ENCODE measurements at regions not wholly inside any gene's neighbourhood (a gene's known extent, or its start where the extent isn't known, plus 50 kb on each side); places are given as distances from the start of the nearest gene placed in this dataset.
"Not testable (repeated sequence)": the region's sequence is repeated elsewhere in the genome, so short reads cannot be mapped to it uniquely, and the experiment has no call there.

DNA sequence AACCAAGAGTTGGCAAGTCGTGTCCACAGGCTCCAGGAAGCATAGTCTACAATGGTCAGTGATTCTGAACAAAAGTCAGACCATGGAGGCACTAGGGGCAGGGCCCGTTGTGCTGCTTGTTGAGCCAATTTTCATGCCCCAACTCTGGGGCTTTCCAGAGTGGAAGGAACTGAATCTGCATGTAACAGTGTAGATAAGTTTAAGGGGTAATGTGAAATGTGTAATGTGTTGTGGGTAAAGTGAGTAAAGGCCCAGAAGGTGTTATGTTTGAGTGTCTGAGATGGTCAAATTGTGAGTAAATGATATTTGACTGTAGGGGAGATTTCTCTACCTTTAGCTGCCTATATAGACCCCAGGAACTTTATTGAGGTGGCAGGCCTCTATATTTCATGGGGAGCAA, 1336.5 kb upstream of the SLC39A10 start:
- ATAC-seq (no peak), DNase-seq (no peak)
- Mint-ChIP-seq H3K36me3 (ENCODE audit: low read depth) (no peaks in the 10 kb centered on the region), H3K27ac (no peak overlapping the region), H3K4me3 (no peak overlapping the region), H3K27me3 (no peaks in the 10 kb centered on the region), H3K4me1 (no peaks in the 10 kb centered on the region)
- no peaks in the 10 kb centered on the region for H3K9me3 ChIP-seq (ENCODE audit: control insufficient read depth, low read length, poor library complexity, severe bottlenecking)

DNA sequence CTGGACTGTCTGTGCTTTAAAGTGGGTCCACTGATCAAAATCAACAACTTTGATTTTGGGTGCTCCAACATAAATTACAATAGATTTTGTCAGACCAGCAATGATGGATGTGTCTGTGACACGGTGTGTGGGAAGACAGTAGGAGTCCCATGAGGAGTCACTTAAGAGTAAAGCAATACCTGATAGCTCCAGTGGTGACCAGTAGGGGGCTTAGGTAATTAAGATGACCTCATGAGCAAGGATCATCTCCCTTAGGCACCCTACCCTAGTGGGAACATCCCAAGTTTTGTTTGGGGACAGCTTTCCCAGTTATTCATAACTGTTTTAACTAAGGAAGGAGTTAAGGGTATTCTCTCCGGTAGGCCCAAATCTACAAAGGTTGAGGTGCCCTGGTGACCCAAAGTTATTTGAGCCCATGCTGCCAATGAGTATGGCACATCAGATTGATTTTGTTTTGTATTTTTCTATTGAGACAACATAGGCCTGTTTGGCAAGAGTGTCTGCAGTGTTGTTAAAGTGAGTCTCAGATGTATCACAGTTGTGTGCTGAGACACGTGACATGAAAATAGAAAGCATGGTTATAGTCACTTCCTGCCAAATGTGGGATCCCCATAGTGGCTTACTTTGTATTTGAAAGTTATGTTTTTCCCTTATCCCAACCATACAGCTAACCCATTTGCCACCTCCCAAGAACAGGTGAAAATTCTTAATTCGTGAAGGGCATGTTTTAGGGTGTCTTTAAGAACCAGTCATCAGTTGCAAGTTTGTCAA, 1337.6 kb upstream of the SLC39A10 start:
- Mint-ChIP-seq H3K27ac (no peak overlapping the region), H3K36me3 (ENCODE audit: low read depth) (no peaks in the 10 kb centered on the region), H3K4me3 (no peak overlapping the region), H3K27me3 (no peaks in the 10 kb centered on the region), H3K4me1 (no peaks in the 10 kb centered on the region)
- ATAC-seq (no peak), DNase-seq (no peak)
- H3K9me3 ChIP-seq (ENCODE audit: control insufficient read depth, low read length, poor library complexity, severe bottlenecking) = no peaks in the 10 kb centered on the region

DNA sequence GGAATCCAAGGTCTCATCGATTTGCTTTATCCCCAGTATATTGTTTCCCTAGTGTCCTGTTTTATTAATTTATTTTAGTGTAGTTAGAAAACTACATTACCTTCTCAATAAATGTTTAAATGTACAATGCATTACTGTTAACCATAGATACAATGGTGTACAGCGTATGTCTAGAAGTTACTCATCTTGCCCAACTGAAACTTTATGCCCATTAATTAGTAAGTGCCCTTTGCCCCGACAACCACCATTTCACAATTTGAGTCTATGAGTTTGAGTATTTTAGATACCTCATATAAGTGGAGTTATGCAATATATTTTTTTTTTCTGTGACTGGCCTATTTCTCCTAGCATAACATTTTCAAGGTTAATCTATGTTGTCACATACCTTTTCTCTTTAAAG, 1343.0 kb upstream of the SLC39A10 start:
- H3K36me3 Mint-ChIP-seq (ENCODE audit: low read depth) = no peaks in the 10 kb centered on the region
- DNase-seq = no peak
- H3K4me1 Mint-ChIP-seq = no peaks in the 10 kb centered on the region
- ATAC-seq = no peak
- H3K9me3 ChIP-seq (ENCODE audit: control insufficient read depth, low read length, poor library complexity, severe bottlenecking) = no peaks in the 10 kb centered on the region
- H3K27me3 Mint-ChIP-seq = no peaks in the 10 kb centered on the region
- H3K27ac Mint-ChIP-seq = no peak overlapping the region
- no peak overlapping the region for H3K4me3 Mint-ChIP-seq

DNA sequence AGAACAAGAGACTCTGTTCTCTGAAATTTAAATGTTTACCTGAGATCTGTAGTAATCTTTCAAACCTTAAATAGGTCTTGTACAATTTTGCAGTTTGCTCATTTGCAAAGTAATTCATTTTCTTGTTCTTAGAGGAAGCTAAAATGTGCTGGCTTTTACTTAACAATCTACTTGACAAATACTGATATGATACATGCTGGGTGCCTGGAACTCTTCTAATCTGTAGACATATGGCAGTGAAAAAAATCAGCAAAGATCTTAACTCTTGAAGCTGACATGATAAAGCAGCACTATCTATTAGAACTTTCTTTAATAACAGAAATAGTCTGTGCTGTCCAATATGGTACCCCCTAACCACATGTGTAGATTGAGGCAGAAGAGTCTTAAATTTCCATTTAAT, 1352.8 kb upstream of the SLC39A10 start:
- H3K9me3 ChIP-seq (ENCODE audit: control insufficient read depth, low read length, poor library complexity, severe bottlenecking) = no peaks in the 10 kb centered on the region
- H3K27me3 Mint-ChIP-seq = no peaks in the 10 kb centered on the region
- H3K4me3 Mint-ChIP-seq = no peak overlapping the region
- ATAC-seq (no peak), DNase-seq (no peak)
- H3K36me3 Mint-ChIP-seq (ENCODE audit: low read depth) = no peaks in the 10 kb centered on the region
- no peaks in the 10 kb centered on the region for H3K4me1 Mint-ChIP-seq
- no peak overlapping the region for H3K27ac Mint-ChIP-seq

DNA sequence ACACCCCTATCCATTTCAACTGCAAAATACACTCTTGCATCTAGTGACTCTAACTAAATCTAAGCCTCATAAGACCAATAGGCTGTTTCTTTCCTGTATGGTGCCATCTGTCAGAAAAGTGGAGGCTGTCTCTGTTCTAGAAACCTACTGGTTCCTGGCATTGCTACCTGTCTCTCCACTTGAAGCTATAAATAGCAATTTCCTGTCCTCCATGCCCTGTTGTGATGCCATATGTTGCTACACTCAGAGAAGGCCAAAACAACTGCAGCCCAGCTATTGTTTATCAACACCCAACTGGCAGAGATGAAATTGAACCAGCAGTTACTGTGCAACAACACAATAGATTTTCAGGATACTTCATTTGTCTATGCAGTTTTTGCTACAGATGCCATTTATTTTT, 1355.1 kb upstream of the SLC39A10 start:
- H3K9me3 ChIP-seq (ENCODE audit: control insufficient read depth, low read length, poor library complexity, severe bottlenecking) = no peaks in the 10 kb centered on the region
- H3K27ac Mint-ChIP-seq = no peak overlapping the region

DNA sequence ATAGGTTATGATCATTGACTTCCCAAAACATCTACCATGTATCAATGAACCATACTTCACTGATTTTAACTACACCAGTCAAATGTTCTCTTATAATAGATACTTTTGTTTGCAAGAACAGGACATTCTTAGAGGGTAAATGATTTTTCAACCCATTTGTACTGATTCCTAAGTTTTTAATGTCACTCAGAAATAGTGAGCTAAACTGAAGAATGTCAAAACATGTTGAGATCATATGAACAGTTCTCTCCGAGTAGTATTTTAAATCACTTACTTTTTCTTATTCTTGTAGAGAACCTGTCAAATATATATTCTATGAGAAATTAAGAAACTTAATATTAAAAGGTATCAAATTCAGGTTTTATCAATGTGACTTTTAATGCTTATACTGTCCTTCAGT, 1362.9 kb upstream of the SLC39A10 start:
- no peaks in the 10 kb centered on the region for H3K4me1 Mint-ChIP-seq
- no peak overlapping the region for H3K4me3 Mint-ChIP-seq
- DNase-seq (no peak), ATAC-seq (no peak)
- no peaks in the 10 kb centered on the region for H3K36me3 Mint-ChIP-seq (ENCODE audit: low read depth)
- H3K27ac Mint-ChIP-seq = no peak overlapping the region
- H3K27me3 Mint-ChIP-seq = no peaks in the 10 kb centered on the region
- H3K9me3 ChIP-seq (ENCODE audit: control insufficient read depth, low read length, poor library complexity, severe bottlenecking) = no peaks in the 10 kb centered on the region

More for the DNA sequence above, 1355.1 kb upstream of the SLC39A10 start:
- H3K36me3 Mint-ChIP-seq (ENCODE audit: low read depth) = no peaks in the 10 kb centered on the region
- no peak overlapping the region for H3K4me3 Mint-ChIP-seq
- ATAC-seq = no peak
- no peak for DNase-seq
- no peaks in the 10 kb centered on the region for H3K27me3 Mint-ChIP-seq
- H3K4me1 Mint-ChIP-seq = no peaks in the 10 kb centered on the region

DNA sequence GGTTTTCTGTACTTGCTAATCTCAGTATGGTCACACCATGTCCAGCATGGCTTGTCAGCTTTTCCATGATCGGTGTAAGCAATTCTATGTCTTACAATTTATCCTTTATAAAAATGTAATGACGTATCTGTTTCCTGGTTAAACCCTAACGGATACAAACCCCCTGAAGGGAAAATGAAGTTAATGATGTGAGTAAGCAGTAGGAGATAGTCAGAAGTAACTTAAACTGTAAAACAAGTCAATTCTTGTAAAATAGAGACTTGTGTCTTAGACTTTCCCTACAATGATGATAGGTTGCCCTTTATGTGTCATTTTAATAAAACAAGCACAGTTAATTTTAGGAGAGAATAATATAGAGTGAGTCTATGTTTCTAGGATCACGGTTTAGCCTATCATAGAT, 1365.9 kb upstream of the SLC39A10 start:
- Mint-ChIP-seq H3K4me3 (no peak overlapping the region), H3K4me1 (no peaks in the 10 kb centered on the region), H3K36me3 (ENCODE audit: low read depth) (no peaks in the 10 kb centered on the region), H3K27me3 (no peaks in the 10 kb centered on the region), H3K27ac (no peak overlapping the region)
- DNase-seq = no peak
- no peak for ATAC-seq
- no peaks in the 10 kb centered on the region for H3K9me3 ChIP-seq (ENCODE audit: control insufficient read depth, low read length, poor library complexity, severe bottlenecking)

DNA sequence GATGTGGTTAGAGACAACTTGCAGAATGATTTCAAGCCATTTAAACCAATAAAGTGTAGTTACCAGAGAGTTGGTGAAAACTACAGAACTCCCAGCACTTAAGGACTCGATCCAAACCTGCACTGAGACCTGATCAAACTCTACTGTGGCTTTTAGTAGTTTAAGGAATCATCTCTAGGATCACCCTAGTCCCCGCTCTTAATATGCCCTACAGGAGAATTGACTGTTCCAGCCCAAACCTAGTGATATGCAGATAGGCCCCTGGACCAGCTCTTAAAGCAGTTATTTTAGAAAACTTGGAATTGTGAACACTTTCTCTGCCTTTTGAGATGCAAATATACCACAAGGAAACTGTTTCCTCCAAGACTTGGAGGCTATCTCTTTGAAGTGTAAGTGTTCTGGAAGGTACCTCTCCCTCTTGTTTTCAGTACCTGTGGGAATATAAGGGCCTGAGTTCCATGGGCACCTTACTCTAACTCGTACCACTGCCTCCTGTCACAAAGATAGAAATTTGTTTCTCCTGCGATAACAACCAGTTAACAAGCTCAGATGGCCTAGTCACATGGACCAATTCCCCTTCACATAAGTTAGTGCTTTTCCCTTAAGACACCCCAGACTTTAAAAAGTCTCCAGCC, 1367.2 kb upstream of the SLC39A10 start:
- H3K9me3 ChIP-seq (ENCODE audit: control insufficient read depth, low read length, poor library complexity, severe bottlenecking) = no peaks in the 10 kb centered on the region
- DNase-seq = no peak
- Mint-ChIP-seq H3K4me1 (no peaks in the 10 kb centered on the region), H3K27me3 (no peaks in the 10 kb centered on the region), H3K36me3 (ENCODE audit: low read depth) (no peaks in the 10 kb centered on the region), H3K27ac (no peak overlapping the region), H3K4me3 (no peak overlapping the region)
- no peak for ATAC-seq

DNA sequence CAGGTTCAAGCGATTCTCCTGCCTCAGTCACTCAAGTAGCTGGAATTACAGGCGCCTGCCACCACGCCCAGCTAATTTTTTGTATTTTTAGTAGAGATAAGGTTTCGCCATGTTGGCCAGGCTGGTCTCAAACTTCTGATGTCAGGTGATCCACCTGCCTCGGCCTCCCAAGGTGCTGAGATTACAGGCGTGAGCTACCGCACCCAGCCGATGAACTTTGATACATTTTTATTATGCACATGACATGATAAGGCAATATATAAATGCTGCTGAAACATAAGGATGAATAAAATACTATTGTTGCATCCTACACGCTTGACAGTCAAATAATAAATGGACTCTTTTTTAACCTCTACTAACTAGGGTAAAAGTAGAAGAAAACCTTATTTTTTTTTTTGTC, 1380.4 kb upstream of the SLC39A10 start:
- H3K36me3 Mint-ChIP-seq (ENCODE audit: low read depth); H3K4me1 Mint-ChIP-seq; H3K27ac Mint-ChIP-seq; H3K9me3 ChIP-seq (ENCODE audit: control insufficient read depth, low read length, poor library complexity, severe bottlenecking); DNase-seq; H3K4me3 Mint-ChIP-seq; ATAC-seq; H3K27me3 Mint-ChIP-seq: not testable (repeated sequence)

DNA sequence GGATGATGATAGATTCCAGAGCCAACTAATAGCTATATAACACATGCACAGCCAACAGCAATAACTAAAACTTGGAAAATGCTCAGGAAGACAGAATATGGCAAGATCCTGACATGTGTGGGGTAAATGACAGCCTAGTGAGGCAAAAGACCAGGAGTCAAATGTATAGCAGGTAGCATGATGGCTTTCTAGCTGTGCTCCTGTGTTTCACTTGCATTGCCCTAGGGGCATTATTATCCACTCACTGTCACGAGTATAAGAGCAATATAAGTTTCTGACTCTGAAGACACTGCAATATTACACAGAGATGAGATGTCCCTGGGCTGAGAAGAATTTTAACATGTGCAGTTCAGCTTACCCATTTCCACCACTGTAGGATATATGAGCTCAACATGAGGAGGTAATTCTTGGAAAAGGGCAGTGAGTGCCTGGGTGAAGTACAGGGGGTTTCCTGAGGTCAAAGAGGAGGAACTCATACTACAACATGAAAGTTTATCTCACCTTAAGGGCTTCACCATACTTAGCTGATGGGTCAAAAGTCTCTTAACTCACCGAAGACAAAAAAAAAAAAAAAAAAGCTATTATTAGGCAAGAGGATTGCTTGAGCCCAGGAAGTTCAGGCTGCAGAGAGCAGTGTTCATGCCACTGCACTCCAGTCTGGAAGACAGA, 1385.6 kb upstream of the SLC39A10 start:
- Mint-ChIP-seq H3K4me1 (no peaks in the 10 kb centered on the region), H3K36me3 (ENCODE audit: low read depth) (no peaks in the 10 kb centered on the region), H3K27ac (no peak overlapping the region), H3K27me3 (no peaks in the 10 kb centered on the region), H3K4me3 (no peak overlapping the region)
- no peak for ATAC-seq
- DNase-seq = no peak
- H3K9me3 ChIP-seq (ENCODE audit: control insufficient read depth, low read length, poor library complexity, severe bottlenecking) = no peaks in the 10 kb centered on the region

DNA sequence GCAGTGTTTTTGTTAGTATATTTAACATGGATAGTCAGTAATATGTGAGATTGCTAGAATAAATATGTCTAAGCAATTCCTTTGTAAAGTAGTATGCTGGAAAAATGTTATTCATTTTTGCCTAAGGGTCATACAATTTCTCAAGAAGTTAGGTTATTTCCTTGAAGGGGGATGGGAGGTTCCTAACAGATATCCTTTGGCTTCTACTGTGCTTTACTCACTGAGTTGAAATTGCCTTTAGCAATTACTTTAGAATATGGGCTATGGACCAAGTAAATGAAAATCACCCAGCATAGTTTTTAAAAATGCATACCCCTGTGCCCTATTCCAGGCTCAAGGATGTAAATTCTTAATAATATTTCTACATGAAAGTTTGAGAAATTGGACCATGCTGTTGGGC, 1386.4 kb upstream of the SLC39A10 start:
- H3K4me3 Mint-ChIP-seq = no peak overlapping the region
- no peak overlapping the region for H3K27ac Mint-ChIP-seq
- H3K9me3 ChIP-seq (ENCODE audit: control insufficient read depth, low read length, poor library complexity, severe bottlenecking) = no peaks in the 10 kb centered on the region
- H3K4me1 Mint-ChIP-seq = no peaks in the 10 kb centered on the region
- no peak for ATAC-seq
- DNase-seq = no peak
- peaks cover 3% of the 10 kb centered on the region for H3K27me3 Mint-ChIP-seq
- no peaks in the 10 kb centered on the region for H3K36me3 Mint-ChIP-seq (ENCODE audit: low read depth)

DNA sequence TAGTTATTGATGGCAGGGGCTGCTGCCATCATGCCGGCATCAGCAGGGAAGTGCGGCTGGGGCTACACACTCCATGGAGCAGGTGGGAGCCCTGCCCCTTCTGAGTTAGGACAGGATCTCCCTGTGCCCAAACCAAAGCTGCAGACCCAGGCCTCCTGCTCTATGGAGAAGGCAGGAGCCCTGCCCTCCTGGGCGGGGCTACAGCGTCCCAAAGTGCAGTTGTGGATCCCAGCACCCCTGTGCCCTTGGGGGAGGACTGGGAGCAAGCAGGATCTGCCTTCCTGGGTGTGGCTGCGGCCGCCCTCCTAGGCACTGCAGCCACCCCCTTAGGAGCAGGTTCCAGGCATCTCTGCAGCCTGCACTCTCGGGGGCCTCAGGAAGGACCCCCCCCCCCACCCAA, 1392.4 kb upstream of the SLC39A10 start:
- DNase-seq = no peak
- no peaks in the 10 kb centered on the region for H3K9me3 ChIP-seq (ENCODE audit: control insufficient read depth, low read length, poor library complexity, severe bottlenecking)
- Mint-ChIP-seq H3K27ac (no peak overlapping the region), H3K36me3 (ENCODE audit: low read depth) (no peaks in the 10 kb centered on the region), H3K27me3 (peaks cover 5% of the 10 kb centered on the region), H3K4me3 (no peak overlapping the region), H3K4me1 (no peaks in the 10 kb centered on the region)
- ATAC-seq = no peak

DNA sequence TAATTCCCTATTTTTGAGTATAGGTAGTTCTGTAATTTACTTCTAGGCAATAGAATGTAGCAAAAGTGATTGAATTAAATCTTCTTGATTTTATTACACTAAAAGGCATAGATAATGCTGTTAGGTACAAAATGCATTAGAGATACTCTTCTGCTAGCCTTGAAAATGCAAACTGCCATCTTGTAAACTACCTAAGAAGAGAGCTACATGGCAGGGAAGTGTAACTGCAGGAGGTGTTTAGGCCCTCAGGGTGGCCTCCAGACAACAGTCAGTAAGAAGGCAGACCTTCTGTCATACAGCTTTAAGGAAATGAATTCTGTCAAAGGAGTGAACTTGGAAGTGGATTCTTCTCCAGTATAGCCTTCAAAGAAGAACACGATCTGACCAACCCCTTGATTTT, 1396.8 kb upstream of the SLC39A10 start:
- Mint-ChIP-seq H3K27me3 (no peaks in the 10 kb centered on the region), H3K4me1 (no peaks in the 10 kb centered on the region), H3K4me3 (no peak overlapping the region), H3K36me3 (ENCODE audit: low read depth) (no peaks in the 10 kb centered on the region), H3K27ac (no peak overlapping the region)
- DNase-seq (no peak), ATAC-seq (no peak)
- no peaks in the 10 kb centered on the region for H3K9me3 ChIP-seq (ENCODE audit: control insufficient read depth, low read length, poor library complexity, severe bottlenecking)

DNA sequence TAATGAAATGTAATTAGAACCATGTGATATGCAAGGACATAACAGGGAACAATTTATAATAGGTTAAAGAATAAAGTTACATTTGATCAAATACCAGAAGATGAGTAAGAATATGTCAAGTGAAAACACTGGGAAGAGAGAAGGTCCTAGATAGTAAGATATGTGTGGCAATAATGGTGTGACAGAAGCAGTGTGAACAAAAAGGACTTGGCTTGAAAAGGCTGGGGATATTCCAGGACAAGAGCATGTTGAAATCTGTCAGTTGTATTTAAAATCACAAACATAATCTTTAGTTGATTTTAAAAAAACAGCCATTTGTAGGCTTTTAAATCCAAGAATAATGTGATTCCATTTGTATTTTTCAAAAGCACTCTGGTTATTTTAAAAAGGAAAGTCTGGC, 1399.9 kb upstream of the SLC39A10 start:
- H3K36me3 Mint-ChIP-seq (ENCODE audit: low read depth) = peaks cover 2% of the 10 kb centered on the region
- H3K27ac Mint-ChIP-seq = no peak overlapping the region
- no peak for DNase-seq
- H3K4me3 Mint-ChIP-seq = no peak overlapping the region
- H3K4me1 Mint-ChIP-seq = no peaks in the 10 kb centered on the region
- no peaks in the 10 kb centered on the region for H3K27me3 Mint-ChIP-seq
- ATAC-seq = no peak
- H3K9me3 ChIP-seq (ENCODE audit: control insufficient read depth, low read length, poor library complexity, severe bottlenecking) = no peaks in the 10 kb centered on the region
